SK-N-SH (cell line): ENCODE measurements at regions not wholly inside any gene's neighbourhood (a gene's known extent, or its start where the extent isn't known, plus 50 kb on each side); places are given as distances from the start of the nearest gene placed in this dataset.

Experiments
- CTCF ChIA-PET: fragments of 300-600, 350-600 bp; formaldehyde crosslinking; extraction: SDS; loops from one replicate; lab custom pipeline; 2021; lab: Yijun Ruan, JAX
- POLR2A ChIA-PET: fragments of 350-600 bp; sonication (Branson Sonifier 250); formaldehyde crosslinking; extraction: SDS; loops from one replicate; lab custom pipeline; 2020; ENCODE audit warnings: antibody characterized with exemption, inconsistent platforms; lab: Yijun Ruan, JAX
- DNase-seq: peaks from one replicate; pipeline ENCODE4 v3.0.0; 2012
- H2AFZ ChIP-seq: fragments of 200-600 bp; sonication (generic); 2 replicates; pipeline ENCODE4 v1.8.1; 2016; ENCODE audit warnings: antibody characterized with exemption, mild to moderate bottlenecking, low read depth
- H3F3A ChIP-seq: fragments of 200-600 bp; sonication (generic); replicated peaks from 2 replicates; pipeline ENCODE3; 2016; ENCODE audit warnings: antibody characterized with exemption, mild to moderate bottlenecking; ENCODE audit not compliant: insufficient read depth
- H3K27ac ChIP-seq, 2 experiments: fragments of 200-500 bp in 1 of 2; fragments of 200-600 bp in 1 of 2; sonication (Bioruptor generic) in 1 of 2; sonication (generic), shearing (Covaris generic) in 1 of 2; 2 replicates each; pipeline versions ENCODE4 v1.5.1 to v1.6.1; 2014 to 2016; ENCODE audit warnings: low read depth in 2 of 2, inconsistent platforms in 1 of 2, low read length in 1 of 2, mild to moderate bottlenecking in 1 of 2, mixed read lengths in 1 of 2
- H3K27me3 ChIP-seq: fragments of 200-600 bp; sonication (generic), shearing (Covaris generic); 2 replicates; pipeline ENCODE4 v1.6.1; 2016; ENCODE audit warnings: mixed run types; ENCODE audit not compliant: insufficient read depth
- H3K36me3 ChIP-seq, 2 experiments: fragments of 200-500 bp in 1 of 2; fragments of 200-600 bp in 1 of 2; sonication (Bioruptor generic) in 1 of 2; sonication (generic) in 1 of 2; replicated peaks in 1 of 2; 2 replicates each; pipeline versions ENCODE3 to v1.5.1; 2014 to 2016; ENCODE audit warnings: low read length in 1 of 2, mild to moderate bottlenecking in 1 of 2; ENCODE audit not compliant: insufficient read depth in 2 of 2, control insufficient read depth in 1 of 2
- H3K4me1 ChIP-seq, 2 experiments: fragments of 200-500 bp in 1 of 2; fragments of 200-600 bp in 1 of 2; sonication (Bioruptor generic) in 1 of 2; sonication (generic), shearing (Covaris generic) in 1 of 2; 2 replicates each; pipeline versions ENCODE4 v1.5.1 to v1.6.1; 2014 to 2016; ENCODE audit warnings: low read depth in 1 of 2, low read length in 1 of 2, mixed run types in 1 of 2; ENCODE audit not compliant: insufficient read depth in 2 of 2, control insufficient read depth in 1 of 2
- H3K4me2 ChIP-seq: fragments of 200-600 bp; sonication (generic), shearing (Covaris generic); 2 replicates; pipeline ENCODE4 v1.6.1; 2017; ENCODE audit warnings: mixed run types
- H3K4me3 ChIP-seq, 2 experiments: fragments of 200-500 bp in 1 of 2; fragments of 200-600 bp in 1 of 2; sonication (Bioruptor generic) in 1 of 2; sonication (generic), shearing (Covaris generic) in 1 of 2; 2 replicates each; pipeline versions ENCODE4 v1.5.1 to v1.8.1; 2014 to 2016; ENCODE audit warnings: low read depth in 2 of 2, inconsistent platforms in 1 of 2, low read length in 1 of 2, mild to moderate bottlenecking in 1 of 2, mixed read lengths in 1 of 2, moderate library complexity in 1 of 2
- H3K79me2 ChIP-seq: fragments of 200-600 bp; sonication (generic); 2 replicates; pipeline ENCODE4 v1.8.1; 2017; ENCODE audit warnings: mild to moderate bottlenecking; ENCODE audit not compliant: insufficient read depth
- H3K9ac ChIP-seq: fragments of 200-600 bp; sonication (generic); 2 replicates; pipeline ENCODE4 v1.6.1; 2017; ENCODE audit warnings: mixed run types
- H3K9me2 ChIP-seq: fragments of 200-600 bp; sonication (generic); 2 replicates; pipeline ENCODE4 v1.6.1; 2017; ENCODE audit warnings: mixed run types
- H3K9me3 ChIP-seq: fragments of 200-600 bp; sonication (generic); 2 replicates; pipeline ENCODE4 v1.6.1; 2017; ENCODE audit warnings: mixed run types, mild to moderate bottlenecking, moderate library complexity
- H4K20me1 ChIP-seq: fragments of 200-600 bp; sonication (generic); 2 replicates; pipeline ENCODE4 v1.6.1; 2017; ENCODE audit warnings: mild to moderate bottlenecking, mixed run types; ENCODE audit not compliant: insufficient read depth
- EP300 ChIP-seq, 2 experiments: IDR thresholded peaks; 2 replicates each; pipeline versions ENCODE4 v1.4.0 to v1.6.1; 2012; ENCODE audit warnings: borderline replicate concordance in 1 of 2, low read depth in 1 of 2, low read length in 1 of 2
- EZH2phosphoT487 ChIP-seq: fragments of 200-600 bp; sonication (generic); IDR thresholded peaks from 2 replicates; pipeline ENCODE4 v1.6.1; 2017; ENCODE audit warnings: low read depth, mixed run types, mild to moderate bottlenecking, antibody characterized with exemption, moderate library complexity, borderline replicate concordance
- FOXJ3 ChIP-seq: sonication (generic); formaldehyde crosslinking; IDR thresholded peaks from 2 replicates; pipeline ENCODE4 v1.5.1; 2020; ENCODE audit warnings: mild to moderate bottlenecking, missing genetic modification reagents
- FOXM1 ChIP-seq: IDR thresholded peaks from 2 replicates; pipeline ENCODE4 v1.4.0; 2012; ENCODE audit warnings: low read depth, mild to moderate bottlenecking
- MAX ChIP-seq: IDR thresholded peaks from 2 replicates; pipeline ENCODE4 v1.4.0; 2012; ENCODE audit warnings: low read depth
- MEF2A ChIP-seq: IDR thresholded peaks from 2 replicates; pipeline ENCODE4 v1.4.0; 2012; ENCODE audit warnings: low read depth, borderline replicate concordance
- NFIC ChIP-seq: IDR thresholded peaks from 2 replicates; pipeline ENCODE4 v1.4.0; 2012; ENCODE audit warnings: borderline replicate concordance
- POLR2AphosphoS5 ChIP-seq: IDR thresholded peaks from 2 replicates; pipeline ENCODE4 v1.6.1; 2012; ENCODE audit warnings: low read depth, low read length
- RAD21 ChIP-seq: IDR thresholded peaks from 2 replicates; pipeline ENCODE4 v1.6.1; 2012; ENCODE audit warnings: mild to moderate bottlenecking, low read length
- RFX5 ChIP-seq: IDR thresholded peaks from 2 replicates; pipeline ENCODE4 v1.6.1; 2012; ENCODE audit warnings: mild to moderate bottlenecking, improper control_type of control experiment, low read length
- SIN3A ChIP-seq: IDR thresholded peaks from 2 replicates; pipeline ENCODE4 v1.6.1; 2012; ENCODE audit warnings: low read depth, mild to moderate bottlenecking, low read length, moderate library complexity, borderline replicate concordance
- SMC3 ChIP-seq: IDR thresholded peaks from 2 replicates; pipeline ENCODE4 v1.6.1; 2012; ENCODE audit warnings: low read depth, low read length, improper control_type of control experiment
- TAF1 ChIP-seq: IDR thresholded peaks from 2 replicates; pipeline ENCODE4 v1.6.1; 2012; ENCODE audit warnings: low read depth, mild to moderate bottlenecking, low read length, moderate library complexity, borderline replicate concordance
- TCF12 ChIP-seq: IDR thresholded peaks from 2 replicates; pipeline ENCODE4 v1.4.0; 2012
- YY1 ChIP-seq: IDR thresholded peaks from 2 replicates; pipeline ENCODE4 v1.4.0; 2012; ENCODE audit warnings: low read depth, mild to moderate bottlenecking
- WGBS: methylation state at CpG from one replicate; pipeline ENCODE4 v1.1.6; 2017; ENCODE audit warnings: low lambda C conversion rate; 5-methylcytosine and 5-hydroxymethylcytosine counted together
- TF ChIP-seq, protein P1 (sequence below): IDR thresholded peaks from 2 replicates; pipeline ENCODE4 v1.6.1; 2012; ENCODE audit warnings: mild to moderate bottlenecking, low read depth, low read length, moderate library complexity
- TF ChIP-seq, protein P2 (sequence below): fragments of 150-350 bp; IDR thresholded peaks from 2 replicates; pipeline ENCODE4 v1.6.1; 2017; ENCODE audit warnings: antibody characterized with exemption, low read length, low read depth, borderline replicate concordance

GRCh38 chr18:22666411-22666940 is 248.8 kb upstream of the CTAGE1 start:
- H4K20me1 ChIP-seq: no peaks in the 10 kb centered on the region
- POLR2A ChIA-PET: no interaction called here
- peaks cover 0 to 15% of the 10 kb centered on the region in 2 experiments; a peak in 1 of 4 replicates for H3K4me1 ChIP-seq
- no peak for TF ChIP-seq EP300 (IDR thresholded peaks at IDR 0.05; ENCODE audit: borderline replicate concordance in 1 of 2, low read depth in 1 of 2, low read length in 1 of 2)
- TF ChIP-seq EZH2phosphoT487: no peak
- TF ChIP-seq FOXM1: no peak
- TF ChIP-seq SIN3A: no peak
- TF ChIP-seq MEF2A: no peak
- no peak for TF ChIP-seq NFIC
- no peak for TF ChIP-seq SMC3
- TF ChIP-seq POLR2AphosphoS5: no peak
- no peak for TF ChIP-seq MAX
- no peak for TF ChIP-seq TCF12
- TF ChIP-seq RFX5: no peak
- TF ChIP-seq RAD21: no peak
- TF ChIP-seq TAF1: no peak
- TF ChIP-seq, protein P1, sequence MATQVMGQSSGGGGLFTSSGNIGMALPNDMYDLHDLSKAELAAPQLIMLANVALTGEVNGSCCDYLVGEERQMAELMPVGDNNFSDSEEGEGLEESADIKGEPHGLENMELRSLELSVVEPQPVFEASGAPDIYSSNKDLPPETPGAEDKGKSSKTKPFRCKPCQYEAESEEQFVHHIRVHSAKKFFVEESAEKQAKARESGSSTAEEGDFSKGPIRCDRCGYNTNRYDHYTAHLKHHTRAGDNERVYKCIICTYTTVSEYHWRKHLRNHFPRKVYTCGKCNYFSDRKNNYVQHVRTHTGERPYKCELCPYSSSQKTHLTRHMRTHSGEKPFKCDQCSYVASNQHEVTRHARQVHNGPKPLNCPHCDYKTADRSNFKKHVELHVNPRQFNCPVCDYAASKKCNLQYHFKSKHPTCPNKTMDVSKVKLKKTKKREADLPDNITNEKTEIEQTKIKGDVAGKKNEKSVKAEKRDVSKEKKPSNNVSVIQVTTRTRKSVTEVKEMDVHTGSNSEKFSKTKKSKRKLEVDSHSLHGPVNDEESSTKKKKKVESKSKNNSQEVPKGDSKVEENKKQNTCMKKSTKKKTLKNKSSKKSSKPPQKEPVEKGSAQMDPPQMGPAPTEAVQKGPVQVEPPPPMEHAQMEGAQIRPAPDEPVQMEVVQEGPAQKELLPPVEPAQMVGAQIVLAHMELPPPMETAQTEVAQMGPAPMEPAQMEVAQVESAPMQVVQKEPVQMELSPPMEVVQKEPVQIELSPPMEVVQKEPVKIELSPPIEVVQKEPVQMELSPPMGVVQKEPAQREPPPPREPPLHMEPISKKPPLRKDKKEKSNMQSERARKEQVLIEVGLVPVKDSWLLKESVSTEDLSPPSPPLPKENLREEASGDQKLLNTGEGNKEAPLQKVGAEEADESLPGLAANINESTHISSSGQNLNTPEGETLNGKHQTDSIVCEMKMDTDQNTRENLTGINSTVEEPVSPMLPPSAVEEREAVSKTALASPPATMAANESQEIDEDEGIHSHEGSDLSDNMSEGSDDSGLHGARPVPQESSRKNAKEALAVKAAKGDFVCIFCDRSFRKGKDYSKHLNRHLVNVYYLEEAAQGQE: no peak
- TF ChIP-seq YY1: no peak
- no peak for TF ChIP-seq FOXJ3 (CRISPR knock-in tag)
- TF ChIP-seq, protein P2, sequence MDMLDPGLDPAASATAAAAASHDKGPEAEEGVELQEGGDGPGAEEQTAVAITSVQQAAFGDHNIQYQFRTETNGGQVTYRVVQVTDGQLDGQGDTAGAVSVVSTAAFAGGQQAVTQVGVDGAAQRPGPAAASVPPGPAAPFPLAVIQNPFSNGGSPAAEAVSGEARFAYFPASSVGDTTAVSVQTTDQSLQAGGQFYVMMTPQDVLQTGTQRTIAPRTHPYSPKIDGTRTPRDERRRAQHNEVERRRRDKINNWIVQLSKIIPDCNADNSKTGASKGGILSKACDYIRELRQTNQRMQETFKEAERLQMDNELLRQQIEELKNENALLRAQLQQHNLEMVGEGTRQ: no peak
- H3K79me2 ChIP-seq: no peaks in the 10 kb centered on the region
- no peak overlapping the region for H3K4me2 ChIP-seq
- peak overlapping the region; percentile 65; the same call in 1 of the 2 replicates for H2AFZ ChIP-seq
- WGBS: 54% methylated on average over 4 of the region's 4 CpGs
- no peaks in the 10 kb centered on the region for H3K9me2 ChIP-seq
- no peaks in the 10 kb centered on the region for H3K27me3 ChIP-seq
- CTCF ChIA-PET: interaction anchor here (0.6 kb wide), 1 partner anchor 22 kb away, joined by 3 read pairs; no protein-coding TSS in a partner anchor
- no peak overlapping the region for H3K4me3 ChIP-seq
- H3F3A ChIP-seq: peaks cover 20% of the 10 kb centered on the region
- no peaks in the 10 kb centered on the region for H3K36me3 ChIP-seq
- H3K9me3 ChIP-seq: peaks cover 12% of the 10 kb centered on the region
- H3K27ac ChIP-seq: no peak overlapping the region
- DNase-seq: no peak
- no peak overlapping the region for H3K9ac ChIP-seq
